Left lung (tissue), 4 donors: ENCODE measurements at regions not wholly inside any gene's neighbourhood (a gene's known extent, or its start where the extent isn't known, plus 50 kb on each side); places are given as distances from the start of the nearest gene placed in this dataset.
"Not testable (repeated sequence)": the region's sequence is repeated elsewhere in the genome, so short reads cannot be mapped to it uniquely, and the experiment has no call there.

ENCODE experiments used
- ATAC-seq: fragments of 200-7000 bp; cut with Tn5 transposase; one replicate; pipeline ENCODE4 v1.9.1; 2020; ENCODE audit warnings: moderate library complexity
- DNase-seq, 4 donors: peaks; one replicate each; pipeline ENCODE4 v3.0.0-alpha.2; 2013 to 2020
- H3K27ac ChIP-seq, 2 donors: fragments of 200-600 bp; sonication (generic) in 1 of 2; one replicate each; pipeline versions ENCODE4 v1.5.0 to v1.8.0; 2020 to 2021
- H3K27me3 ChIP-seq, 2 donors: fragments of 200-600 bp; sonication (generic) in 1 of 2; one replicate each; pipeline versions ENCODE4 v1.5.0 to v1.8.0; 2020 to 2021
- H3K36me3 ChIP-seq, 2 donors: fragments of 200-600 bp; sonication (generic) in 1 of 2; one replicate each; pipeline versions ENCODE4 v1.5.0 to v1.8.0; 2020 to 2021
- H3K4me1 ChIP-seq, 2 donors: fragments of 200-600 bp; one replicate each; pipeline ENCODE4 v1.8.0; 2021
- H3K4me3 ChIP-seq, 2 donors: fragments of 200-600 bp; sonication (generic) in 1 of 2; one replicate each; pipeline versions ENCODE4 v1.5.0 to v1.8.0; 2020 to 2021; ENCODE audit warnings: mild to moderate bottlenecking in 1 of 2
- H3K9me3 ChIP-seq, 2 donors: fragments of 200-600 bp; sonication (generic) in 1 of 2; one replicate each; pipeline versions ENCODE4 v1.5.0 to v1.8.0; 2020 to 2021
- CTCF ChIP-seq, 2 donors: fragments of 200-600 bp; sonication (generic) in 1 of 2; IDR thresholded peaks; one replicate each; pipeline versions ENCODE4 v1.5.0 to v1.8.0; 2021; ENCODE audit warnings: antibody characterized with exemption in 2 of 2
- intact Hi-C, 2 donors: fragments of 100-400 bp; cut with DNase I; formaldehyde crosslinking; loops; one replicate each; pipeline versions ENCODE4 v1.11.2 to v1.14.2; 2022
- donor health status: DM: no; HTN: yes; CAD: no.
- donor health status: DM: no; HTN: no; CAD: no.

DNA sequence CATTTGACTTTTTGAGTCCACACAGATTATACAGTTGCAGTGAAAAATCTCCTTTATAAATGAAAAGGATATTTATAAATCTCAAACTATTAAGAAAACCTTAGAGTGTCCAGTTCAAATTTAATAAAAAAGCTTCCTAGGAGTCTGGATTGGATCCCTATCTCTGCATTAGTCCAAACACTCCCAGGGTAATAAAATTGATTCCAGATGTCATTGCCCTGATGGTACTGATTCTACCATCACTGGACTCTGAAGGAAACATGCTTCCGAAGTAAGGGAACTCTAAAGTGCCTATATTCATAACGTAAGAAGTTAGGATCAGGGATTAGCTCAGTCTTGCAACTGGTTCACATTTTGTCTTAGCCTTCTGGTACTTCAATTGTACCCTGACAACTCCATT is 1325.1 kb upstream of the MAP3K7 start:
- intact Hi-C loops = no loop called here
- no peak for ATAC-seq
- DNase-seq = no peak
- Histone ChIP-seq H3K27ac (no peak overlapping the region), H3K4me1 (no peaks in the 10 kb centered on the region), H3K36me3 (no peaks in the 10 kb centered on the region), H3K27me3 (no peaks in the 10 kb centered on the region), H3K4me3 (no peak overlapping the region), H3K9me3 (peaks cover 0 to 5% of the 10 kb centered on the region in 2 donors)
- no peak for TF ChIP-seq CTCF (IDR thresholded peaks at IDR 0.05)

DNA sequence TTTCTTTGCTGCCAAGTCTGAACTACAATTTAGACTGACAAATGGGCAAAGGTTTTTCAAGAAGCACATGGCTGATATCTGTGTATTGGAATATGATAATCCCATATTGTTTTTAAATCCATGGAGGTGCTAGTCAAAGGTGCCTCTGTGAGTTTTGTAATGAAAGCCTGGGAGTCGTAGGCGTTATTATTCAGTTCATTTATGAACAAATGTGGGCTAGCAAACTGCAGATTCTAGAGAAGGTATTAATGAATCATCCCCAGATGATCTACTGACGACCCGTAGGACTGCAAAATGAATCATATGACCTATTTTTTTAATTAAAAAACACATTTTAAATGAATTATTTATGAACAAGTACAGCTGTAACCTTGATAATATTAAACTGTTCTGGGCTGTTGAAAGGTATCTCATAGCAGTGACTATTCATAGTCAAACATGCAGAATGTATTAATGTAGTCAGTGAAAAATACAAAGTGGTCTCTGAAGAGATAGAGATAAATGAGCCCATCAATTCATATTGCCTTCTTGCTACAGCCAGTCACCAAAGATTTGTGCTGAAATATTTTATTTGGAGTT is 1317.8 kb upstream of the MAP3K7 start:
- Histone ChIP-seq H3K27me3 (no peaks in the 10 kb centered on the region), H3K9me3 (peaks cover 0 to 3% of the 10 kb centered on the region in 2 donors), H3K4me1 (no peaks in the 10 kb centered on the region), H3K4me3 (no peak overlapping the region), H3K27ac (no peak overlapping the region), H3K36me3 (no peaks in the 10 kb centered on the region)
- no peak for ATAC-seq
- DNase-seq = no peak
- intact Hi-C loops = no loop called here
- no peak for TF ChIP-seq CTCF (IDR thresholded peaks at IDR 0.05)

DNA sequence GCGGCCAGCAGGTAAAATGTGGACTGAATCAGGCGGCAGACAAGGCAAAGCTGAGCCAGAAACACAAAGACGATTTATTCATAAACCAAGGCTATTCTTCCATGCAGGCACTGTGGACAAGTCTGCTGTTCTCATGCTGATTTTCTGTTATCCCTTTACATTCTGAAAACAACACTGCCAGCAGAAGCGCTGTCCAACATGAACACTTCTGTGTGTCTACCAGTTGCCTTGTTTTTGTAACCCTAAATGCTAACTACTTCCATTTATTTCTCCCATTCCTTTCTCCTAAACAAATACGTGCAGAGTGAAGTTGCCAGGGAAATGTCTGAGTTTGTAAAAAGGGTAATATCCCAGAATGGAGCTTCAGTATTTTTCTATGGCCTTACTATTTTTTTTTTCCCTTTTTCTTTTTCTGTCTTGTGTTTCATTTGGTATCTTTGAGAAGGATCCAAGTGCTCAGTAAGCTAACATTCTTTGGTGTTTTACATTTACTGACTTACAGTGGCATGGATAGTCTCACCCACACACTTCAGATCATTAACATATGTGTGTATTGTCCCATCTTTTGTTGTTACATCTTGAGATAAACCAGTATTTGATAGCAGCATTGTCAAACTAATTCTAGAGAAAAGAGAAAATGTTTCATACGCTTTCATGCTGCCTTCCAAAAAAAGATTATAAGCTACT is 1308.9 kb upstream of the MAP3K7 start:
- Histone ChIP-seq H3K4me3 (no peak overlapping the region), H3K27me3 (no peaks in the 10 kb centered on the region), H3K27ac (no peak overlapping the region), H3K36me3 (no peaks in the 10 kb centered on the region), H3K4me1 (no peaks in the 10 kb centered on the region), H3K9me3 (peaks cover 0 to 21% of the 10 kb centered on the region in 2 donors)
- DNase-seq (peak in 2 of 4 donors; percentile 11 to 47), ATAC-seq (no peak)
- intact Hi-C loops = no loop called here
- TF ChIP-seq CTCF (IDR thresholded peaks at IDR 0.05) = no peak

DNA sequence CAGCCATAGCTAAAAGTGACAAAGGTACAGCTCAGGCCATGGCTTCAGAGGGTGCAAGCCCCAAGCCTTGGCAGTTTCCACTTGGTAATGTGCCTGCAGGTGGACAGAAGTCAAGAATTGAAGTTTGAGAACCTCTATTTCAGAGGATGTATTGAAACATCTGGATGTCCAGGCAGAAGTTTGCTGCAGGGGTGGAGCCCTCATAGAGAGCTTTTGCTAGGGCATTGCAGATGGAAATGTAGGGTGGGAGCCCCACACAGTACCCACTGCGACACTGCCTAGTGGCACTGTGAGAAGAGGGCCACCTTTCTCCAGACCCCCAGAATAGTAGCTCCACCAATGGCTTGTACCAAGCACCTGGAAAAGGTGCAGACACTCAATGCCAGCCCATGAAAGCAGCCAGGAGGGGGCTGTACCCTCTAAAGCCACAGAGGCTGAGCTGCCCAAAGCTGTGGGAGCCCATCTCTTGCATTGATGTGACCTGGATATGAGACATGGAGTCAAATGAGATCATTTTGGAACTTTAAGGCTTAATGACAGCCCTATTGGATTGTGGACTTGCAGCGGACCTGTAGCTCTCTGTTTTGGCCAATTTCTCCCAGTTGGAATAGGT is 1299.4 kb upstream of the MAP3K7 start:
- H3K27ac ChIP-seq = no peak overlapping the region
- H3K4me1 ChIP-seq = no peaks in the 10 kb centered on the region
- ATAC-seq = no peak
- H3K36me3 ChIP-seq = no peaks in the 10 kb centered on the region
- H3K27me3 ChIP-seq = no peaks in the 10 kb centered on the region
- TF ChIP-seq CTCF (IDR thresholded peaks at IDR 0.05) = no peak
- intact Hi-C loops = no loop called here
- no peak overlapping the region for H3K4me3 ChIP-seq
- peaks cover 0 to 37% of the 10 kb centered on the region in 2 donors for H3K9me3 ChIP-seq
- DNase-seq = no peak

GRCh38 chr6:91881791-91882190 is 1294.9 kb upstream of the MAP3K7 start:
- DNase-seq, H3K36me3 ChIP-seq, ATAC-seq, intact Hi-C loops, H3K27ac ChIP-seq, H3K4me1 ChIP-seq, H3K4me3 ChIP-seq, H3K27me3 ChIP-seq: not testable (repeated sequence)
- H3K9me3 ChIP-seq = peaks cover 0 to 27% of the 10 kb centered on the region in 2 donors
